Endothelial cell (in vitro differentiated cells): ENCODE measurements at regions not wholly inside any gene's neighbourhood (a gene's known extent, or its start where the extent isn't known, plus 50 kb on each side); places are given as distances from the start of the nearest gene placed in this dataset.

Experiments
- DNase-seq: peaks from one replicate; pipeline ENCODE4 v3.0.0; 2021; ENCODE audit warnings: low spot score
- H3K27ac Mint-ChIP-seq: one replicate; pipeline ENCODE4 v1.8.0; 2021; ENCODE audit warnings: mixed read lengths, inconsistent platforms; ENCODE audit not compliant: unreplicated experiment
- H3K27me3 Mint-ChIP-seq: one replicate; pipeline ENCODE4 v1.8.0; 2021; ENCODE audit warnings: mild to moderate bottlenecking, moderate library complexity, mixed read lengths, inconsistent platforms; ENCODE audit not compliant: unreplicated experiment
- H3K36me3 Mint-ChIP-seq: one replicate; pipeline ENCODE4 v1.8.0; 2021; ENCODE audit warnings: mild to moderate bottlenecking, low read depth, mixed read lengths, inconsistent platforms; ENCODE audit not compliant: unreplicated experiment
- H3K4me1 Mint-ChIP-seq: one replicate; pipeline ENCODE4 v1.8.0; 2021; ENCODE audit warnings: mild to moderate bottlenecking, mixed read lengths, inconsistent platforms; ENCODE audit not compliant: unreplicated experiment
- H3K4me3 Mint-ChIP-seq: one replicate; pipeline ENCODE4 v1.8.0; 2021; ENCODE audit warnings: mild to moderate bottlenecking, mixed read lengths, inconsistent platforms; ENCODE audit not compliant: unreplicated experiment
- H3K9me3 Mint-ChIP-seq: one replicate; pipeline ENCODE4 v1.8.0; 2021; ENCODE audit warnings: mixed read lengths, inconsistent platforms; ENCODE audit not compliant: unreplicated experiment
- CTCF ChIP-seq: fragments of 200-600 bp; sonication (generic); IDR thresholded peaks from one replicate; pipeline ENCODE4 v1.5.0; 2021; ENCODE audit warnings: antibody characterized with exemption; ENCODE audit not compliant: unreplicated experiment

GRCh38 chr9:101966691-101967090, 228.2 kb upstream of the GRIN3A start:
- DNase-seq: no peak
- H3K9me3 Mint-ChIP-seq: peaks cover 9% of the 10 kb centered on the region

GRCh38 chr9:101957705-101958104, 219.3 kb upstream of the GRIN3A start:
- no peak overlapping the region for H3K27ac Mint-ChIP-seq
- H3K9me3 Mint-ChIP-seq: no peaks in the 10 kb centered on the region
- TF ChIP-seq CTCF: no peak
- DNase-seq: no peak
- no peak overlapping the region for H3K4me3 Mint-ChIP-seq
- no peaks in the 10 kb centered on the region for H3K36me3 Mint-ChIP-seq
- H3K27me3 Mint-ChIP-seq: peaks cover 3% of the 10 kb centered on the region
- no peaks in the 10 kb centered on the region for H3K4me1 Mint-ChIP-seq

More at GRCh38 chr9:101966691-101967090, 228.2 kb upstream of the GRIN3A start:
- Mint-ChIP-seq H3K4me1 (no peaks in the 10 kb centered on the region), H3K27ac (no peak overlapping the region), H3K36me3 (no peaks in the 10 kb centered on the region), H3K4me3 (no peak overlapping the region), H3K27me3 (peaks cover 1% of the 10 kb centered on the region)
- TF ChIP-seq CTCF: no peak

GRCh38 chr9:101951598-101951997, 213.2 kb upstream of the GRIN3A start:
- Mint-ChIP-seq H3K27me3 (peaks cover 3% of the 10 kb centered on the region), H3K4me3 (no peak overlapping the region), H3K27ac (no peak overlapping the region), H3K36me3 (no peaks in the 10 kb centered on the region), H3K4me1 (peaks cover 5% of the 10 kb centered on the region), H3K9me3 (peaks cover 9% of the 10 kb centered on the region)
- no peak for TF ChIP-seq CTCF
- no peak for DNase-seq

GRCh38 chr9:101931756-101932155, 193.3 kb upstream of the GRIN3A start:
- H3K9me3 Mint-ChIP-seq: peaks cover 3% of the 10 kb centered on the region
- H3K36me3 Mint-ChIP-seq: no peaks in the 10 kb centered on the region
- H3K4me1 Mint-ChIP-seq: no peaks in the 10 kb centered on the region
- TF ChIP-seq CTCF: no peak
- no peak for DNase-seq
- no peak overlapping the region for H3K27ac Mint-ChIP-seq
- H3K27me3 Mint-ChIP-seq: no peaks in the 10 kb centered on the region
- H3K4me3 Mint-ChIP-seq: no peak overlapping the region

GRCh38 chr9:101930783-101931182, 192.3 kb upstream of the GRIN3A start:
- Mint-ChIP-seq H3K36me3 (no peaks in the 10 kb centered on the region), H3K27ac (no peak overlapping the region)

More at GRCh38 chr9:101930783-101931182, 192.3 kb upstream of the GRIN3A start:
- no peak for DNase-seq
- TF ChIP-seq CTCF: no peak
- no peak overlapping the region for H3K4me3 Mint-ChIP-seq
- no peaks in the 10 kb centered on the region for H3K27me3 Mint-ChIP-seq
- no peaks in the 10 kb centered on the region for H3K4me1 Mint-ChIP-seq
- peaks cover under 1% of the 10 kb centered on the region for H3K9me3 Mint-ChIP-seq
